ENCODE measurements at regions not wholly inside any gene's neighbourhood (a gene's known extent, or its start where the extent isn't known, plus 50 kb on each side); places are given as distances from the start of the nearest gene placed in this dataset.

DNA sequence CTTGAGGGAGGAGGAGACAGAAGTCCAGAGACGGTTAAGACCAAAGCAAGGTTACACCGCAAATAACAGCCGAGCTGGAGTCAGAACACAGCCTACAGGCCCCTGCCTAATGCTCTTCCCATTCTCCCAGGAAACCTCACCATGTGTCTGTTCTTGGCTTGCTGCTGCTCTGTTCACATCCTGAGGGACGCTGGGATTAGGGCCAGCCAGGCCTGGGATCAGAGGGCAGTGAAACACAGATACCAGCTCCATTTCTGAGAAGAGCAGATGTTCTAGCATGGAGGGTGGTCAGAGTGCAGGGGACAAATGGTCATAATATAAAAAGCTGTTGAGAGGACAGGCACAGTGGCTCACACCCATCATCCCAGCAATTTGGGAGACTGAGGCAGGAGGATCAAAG, 124.8 kb upstream of the LARP1 start:
- TF ChIP-seq SP1 (IDR thresholded peaks at IDR 0.05) = peak; percentile 45
- TF ChIP-seq, protein P1, sequence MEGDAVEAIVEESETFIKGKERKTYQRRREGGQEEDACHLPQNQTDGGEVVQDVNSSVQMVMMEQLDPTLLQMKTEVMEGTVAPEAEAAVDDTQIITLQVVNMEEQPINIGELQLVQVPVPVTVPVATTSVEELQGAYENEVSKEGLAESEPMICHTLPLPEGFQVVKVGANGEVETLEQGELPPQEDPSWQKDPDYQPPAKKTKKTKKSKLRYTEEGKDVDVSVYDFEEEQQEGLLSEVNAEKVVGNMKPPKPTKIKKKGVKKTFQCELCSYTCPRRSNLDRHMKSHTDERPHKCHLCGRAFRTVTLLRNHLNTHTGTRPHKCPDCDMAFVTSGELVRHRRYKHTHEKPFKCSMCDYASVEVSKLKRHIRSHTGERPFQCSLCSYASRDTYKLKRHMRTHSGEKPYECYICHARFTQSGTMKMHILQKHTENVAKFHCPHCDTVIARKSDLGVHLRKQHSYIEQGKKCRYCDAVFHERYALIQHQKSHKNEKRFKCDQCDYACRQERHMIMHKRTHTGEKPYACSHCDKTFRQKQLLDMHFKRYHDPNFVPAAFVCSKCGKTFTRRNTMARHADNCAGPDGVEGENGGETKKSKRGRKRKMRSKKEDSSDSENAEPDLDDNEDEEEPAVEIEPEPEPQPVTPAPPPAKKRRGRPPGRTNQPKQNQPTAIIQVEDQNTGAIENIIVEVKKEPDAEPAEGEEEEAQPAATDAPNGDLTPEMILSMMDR (IDR thresholded peaks at IDR 0.05; ENCODE audit: low read depth, low read length, missing input control) = no peak

Data from liver (tissue), 3 donors.